GM12878 (cell line): ENCODE measurements at regions not wholly inside any gene's neighbourhood (a gene's known extent, or its start where the extent isn't known, plus 50 kb on each side); places are given as distances from the start of the nearest gene placed in this dataset.

ENCODE experiments used
- ATAC-seq: fragments of 200-7000 bp; cut with Tn5 transposase; 3 replicates; pipeline ENCODE4 v1.9.1; 2020; ENCODE audit warnings: mild to moderate bottlenecking, moderate library complexity
- BruUV-seq: library from RNA; stranded (reverse); fragments of 400-500 nt; replicated peaks from 2 replicates; lab custom pipeline; 2021; lab: Mats Ljungman, UMichigan
- CTCF ChIA-PET: fragments of 300-600 bp; sonication (Branson Sonifier 250); formaldehyde crosslinking; extraction: SDS; loops from one replicate; lab custom pipeline; 2021; ENCODE audit warnings: inconsistent platforms; lab: Yijun Ruan, JAX
- POLR2A ChIA-PET: fragments of 350-600 bp; formaldehyde crosslinking; extraction: SDS; loops from one replicate; lab custom pipeline; 2021; ENCODE audit warnings: inconsistent platforms; lab: Charles Lee
- RAD21 ChIA-PET: fragments of 300-600 bp; sonication (Branson Sonifier 250); formaldehyde crosslinking; loops from one replicate; lab custom pipeline; 2023; ENCODE audit warnings: antibody characterized with exemption; ENCODE audit not compliant: unreplicated experiment; lab: Charles Lee
- SMC1A ChIA-PET: fragments of 300-600 bp; sonication (Branson Sonifier 250); formaldehyde crosslinking; loops from one replicate; lab custom pipeline; 2023; ENCODE audit not compliant: unreplicated experiment, uncharacterized antibody; lab: Charles Lee
- DNase-seq: peaks from one replicate; pipeline ENCODE4 v3.0.0-alpha.2; 2011; ENCODE audit warnings: low read depth, low spot score
- FAIRE-seq: peaks from 3 replicates; lab custom pipeline; 2011; peaks lifted over from hg19 to GRCh38; lab: Jason Lieb, UNC
- H2AFZ ChIP-seq: 2 replicates; pipeline ENCODE4 v1.6.0; 2011; ENCODE audit warnings: low read depth, low read length, control low read depth; ENCODE audit not compliant: control insufficient read depth
- H3K27ac ChIP-seq: 2 replicates; pipeline ENCODE4 v1.5.1; 2011; ENCODE audit warnings: control low read depth; ENCODE audit not compliant: control insufficient read depth, insufficient read depth
- H3K27me3 ChIP-seq, 2 experiments: replicated peaks in 1 of 2; 2 replicates each; pipeline versions ENCODE4 v1.6.0 to v1.6.1; 2011; ENCODE audit warnings: low read length in 1 of 2; ENCODE audit not compliant: control insufficient read depth in 2 of 2, insufficient read depth in 2 of 2
- H3K36me3 ChIP-seq, 2 experiments: 2 replicates each; pipeline ENCODE4 v1.5.1; 2011; ENCODE audit warnings: low read length in 1 of 2; ENCODE audit not compliant: control insufficient read depth in 2 of 2, insufficient read depth in 2 of 2
- H3K4me1 ChIP-seq: 2 replicates; pipeline ENCODE4 v1.6.1; 2011; ENCODE audit warnings: mild to moderate bottlenecking, low read length, moderate library complexity, mixed read lengths; ENCODE audit not compliant: control insufficient read depth, insufficient read depth
- H3K4me2 ChIP-seq: 2 replicates; pipeline ENCODE4 v1.6.0; 2011; ENCODE audit warnings: control low read depth; ENCODE audit not compliant: control insufficient read depth, insufficient read depth
- H3K4me3 ChIP-seq: fragments of 200-600 bp; sonication (generic); 2 replicates; pipeline ENCODE4 v1.5.1; 2016
- H3K79me2 ChIP-seq: 2 replicates; pipeline ENCODE4 v1.6.0; 2011; ENCODE audit warnings: low read length; ENCODE audit not compliant: control insufficient read depth, insufficient read depth
- H3K9ac ChIP-seq: 2 replicates; pipeline ENCODE4 v1.8.0; 2011; ENCODE audit warnings: low read length, control low read depth, mixed read lengths; ENCODE audit not compliant: control insufficient read depth, insufficient read depth
- H3K9me3 ChIP-seq: replicated peaks from 3 replicates; pipeline ENCODE4 v1.5.1; 2011; ENCODE audit warnings: mild to moderate bottlenecking, low read length; ENCODE audit not compliant: control insufficient read depth, insufficient read depth
- H4K20me1 ChIP-seq: 2 replicates; pipeline ENCODE4 v1.6.0; 2011; ENCODE audit not compliant: control insufficient read depth, insufficient read depth
- HDAC6 ChIP-seq: fragments of 200-600 bp; sonication (generic); IDR thresholded peaks from one replicate; pipeline ENCODE4 v1.8.0; 2017; ENCODE audit warnings: antibody characterized with exemption; ENCODE audit not compliant: unreplicated experiment
- IKZF1 ChIP-seq: fragments of 450-650 bp; conservative IDR thresholded peaks from 2 replicates; pipeline ENCODE4 v1.6.1; 2017; ENCODE audit warnings: antibody characterized with exemption, mild to moderate bottlenecking
- IKZF2 ChIP-seq, 2 experiments: fragments of 450-650 bp; IDR thresholded peaks; 2 replicates each; pipeline ENCODE4 v1.6.1; 2017; ENCODE audit warnings: mild to moderate bottlenecking in 2 of 2, moderate library complexity in 2 of 2
- MEF2B ChIP-seq: fragments of 450-650 bp; IDR thresholded peaks from 2 replicates; pipeline ENCODE4 v1.6.1; 2018; ENCODE audit warnings: mild to moderate bottlenecking, moderate library complexity; ENCODE audit not compliant: partially characterized antibody, poor library complexity, severe bottlenecking
- MTA2 ChIP-seq: fragments of 450-650 bp; IDR thresholded peaks from 2 replicates; pipeline ENCODE4 v1.6.1; 2016; ENCODE audit warnings: low read depth, mild to moderate bottlenecking, moderate library complexity
- NFIC ChIP-seq: IDR thresholded peaks from 2 replicates; pipeline ENCODE4 v1.6.1; 2012; ENCODE audit warnings: low read depth, mild to moderate bottlenecking, inconsistent platforms, low read length, moderate library complexity
- NR2F1 ChIP-seq: fragments of 450-650 bp; conservative IDR thresholded peaks from 2 replicates; pipeline ENCODE4 v1.6.1; 2017; ENCODE audit warnings: mild to moderate bottlenecking
- NRF1 ChIP-seq: conservative IDR thresholded peaks from 2 replicates; pipeline ENCODE4 v1.6.1; 2011; ENCODE audit warnings: mild to moderate bottlenecking, low read depth, low read length, improper control_type of control experiment
- RUNX3 ChIP-seq: IDR thresholded peaks from 2 replicates; pipeline ENCODE4 v1.6.1; 2012; ENCODE audit warnings: low read length, inconsistent platforms
- SIX5 ChIP-seq: IDR thresholded peaks from 2 replicates; pipeline ENCODE4 v1.6.1; 2011; ENCODE audit warnings: mild to moderate bottlenecking, low read depth, low read length, moderate library complexity; ENCODE audit not compliant: severe bottlenecking
- ZNF384 ChIP-seq: IDR thresholded peaks from 2 replicates; pipeline ENCODE4 v1.6.1; 2012; ENCODE audit warnings: low read depth, mild to moderate bottlenecking, low read length, improper control_type of control experiment, borderline replicate concordance
- WGBS: methylation state at CpG from one replicate; pipeline ENCODE4 v1.1.6; 2016; ENCODE audit warnings: low lambda C conversion rate; ENCODE audit not compliant: insufficient replicate concordance, insufficient coverage; ENCODE audit errors: missing lambda C conversion rate; 5-methylcytosine and 5-hydroxymethylcytosine counted together
- in situ Hi-C: fragments of 300-500 bp; cut with MboI; formaldehyde crosslinking; loops from 9 replicates; pipeline ENCODE4 v1.14.3; 2018; ENCODE audit warnings: mixed read lengths
- intact Hi-C: fragments of 100-400 bp; cut with micrococcal nuclease; formaldehyde crosslinking; loops from one replicate; pipeline ENCODE4 v1.14.2; 2022; ENCODE audit not compliant: unreplicated experiment
- TF ChIP-seq, protein P1 (sequence below): fragments of 450-650 bp; conservative IDR thresholded peaks from 2 replicates; pipeline ENCODE4 v1.6.1; 2017; ENCODE audit warnings: mild to moderate bottlenecking, moderate library complexity
- TF ChIP-seq, protein P2 (sequence below): IDR thresholded peaks from 2 replicates; pipeline ENCODE4 v1.6.1; 2011; ENCODE audit warnings: borderline replicate concordance, low read depth, mild to moderate bottlenecking, moderate library complexity, low read length; ENCODE audit not compliant: insufficient read depth, poor library complexity, severe bottlenecking

DNA sequence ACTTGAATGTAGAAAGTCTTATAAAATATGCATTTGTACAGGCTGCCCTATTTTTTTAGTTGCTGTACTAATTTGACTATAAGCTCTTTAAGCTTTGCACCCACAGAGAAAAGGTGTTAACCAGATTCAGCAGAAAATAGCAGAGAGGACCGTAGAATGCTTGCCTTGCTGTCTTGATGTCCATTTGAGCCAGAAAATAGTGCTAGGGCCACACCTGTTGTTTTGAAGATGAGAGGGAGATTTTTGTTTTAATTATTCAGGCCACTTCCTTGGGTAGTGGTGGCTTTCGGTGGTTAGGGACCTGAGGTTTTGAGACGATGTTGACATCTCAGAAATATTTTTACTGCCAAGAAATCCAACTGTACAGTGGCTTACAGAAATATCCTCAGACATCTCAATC is 196.0 kb downstream of the SPATA31D1 start:
- Histone ChIP-seq H3K79me2 (no peaks in the 10 kb centered on the region), H4K20me1 (no peaks in the 10 kb centered on the region), H3K4me3 (no peak overlapping the region), H3K27me3 (no peaks in the 10 kb centered on the region), H3K4me1 (no peaks in the 10 kb centered on the region), H3K9me3 (no peaks in the 10 kb centered on the region), H2AFZ (no peak overlapping the region), H3K36me3 (no peaks in the 10 kb centered on the region), H3K4me2 (no peak overlapping the region), H3K27ac (no peak overlapping the region), H3K9ac (no peak overlapping the region)
- no peak for FAIRE-seq
- 2% methylated on average over 3 of the region's 3 CpGs for WGBS
- ChIA-PET SMC1A (interaction anchor here (0.8 to 1.1 kb wide), 2 partner anchors 71 to 205 kb away, joined by 3 read pairs; no protein-coding TSS in a partner anchor), POLR2A (no interaction called here), CTCF (interaction anchor here (0.7 kb wide), 1 partner anchor 42 kb away, joined by 3 read pairs; no protein-coding TSS in a partner anchor), RAD21 (no interaction called here)
- TF ChIP-seq HDAC6 (no peak), MTA2 (peak; percentile 63), MEF2B (peak; percentile 62), NR2F1 (peak; percentile 47; the same call in 1 of the 2 replicates), ZNF384 (peak; percentile 18; the same call in 1 of the 2 replicates), IKZF1 (peak; percentile 21; the same call in 1 of the 2 replicates), NFIC (no peak), NRF1 (no peak), RUNX3 (peak; percentile 31; the same call in 1 of the 2 replicates), SIX5 (no peak), IKZF2 (IDR thresholded peaks at IDR 0.05) (peak in 1 of 2 experiments; percentile 13; a peak in 1 of 4 replicates)
- TF ChIP-seq, protein P1, sequence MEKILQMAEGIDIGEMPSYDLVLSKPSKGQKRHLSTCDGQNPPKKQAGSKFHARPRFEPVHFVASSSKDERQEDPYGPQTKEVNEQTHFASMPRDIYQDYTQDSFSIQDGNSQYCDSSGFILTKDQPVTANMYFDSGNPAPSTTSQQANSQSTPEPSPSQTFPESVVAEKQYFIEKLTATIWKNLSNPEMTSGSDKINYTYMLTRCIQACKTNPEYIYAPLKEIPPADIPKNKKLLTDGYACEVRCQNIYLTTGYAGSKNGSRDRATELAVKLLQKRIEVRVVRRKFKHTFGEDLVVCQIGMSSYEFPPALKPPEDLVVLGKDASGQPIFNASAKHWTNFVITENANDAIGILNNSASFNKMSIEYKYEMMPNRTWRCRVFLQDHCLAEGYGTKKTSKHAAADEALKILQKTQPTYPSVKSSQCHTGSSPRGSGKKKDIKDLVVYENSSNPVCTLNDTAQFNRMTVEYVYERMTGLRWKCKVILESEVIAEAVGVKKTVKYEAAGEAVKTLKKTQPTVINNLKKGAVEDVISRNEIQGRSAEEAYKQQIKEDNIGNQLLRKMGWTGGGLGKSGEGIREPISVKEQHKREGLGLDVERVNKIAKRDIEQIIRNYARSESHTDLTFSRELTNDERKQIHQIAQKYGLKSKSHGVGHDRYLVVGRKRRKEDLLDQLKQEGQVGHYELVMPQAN = no peak
- TF ChIP-seq, protein P2, sequence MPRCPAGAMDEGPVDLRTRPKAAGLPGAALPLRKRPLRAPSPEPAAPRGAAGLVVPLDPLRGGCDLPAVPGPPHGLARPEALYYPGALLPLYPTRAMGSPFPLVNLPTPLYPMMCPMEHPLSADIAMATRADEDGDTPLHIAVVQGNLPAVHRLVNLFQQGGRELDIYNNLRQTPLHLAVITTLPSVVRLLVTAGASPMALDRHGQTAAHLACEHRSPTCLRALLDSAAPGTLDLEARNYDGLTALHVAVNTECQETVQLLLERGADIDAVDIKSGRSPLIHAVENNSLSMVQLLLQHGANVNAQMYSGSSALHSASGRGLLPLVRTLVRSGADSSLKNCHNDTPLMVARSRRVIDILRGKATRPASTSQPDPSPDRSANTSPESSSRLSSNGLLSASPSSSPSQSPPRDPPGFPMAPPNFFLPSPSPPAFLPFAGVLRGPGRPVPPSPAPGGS = no peak
- peak; percentile 28; the same call in 1 of the 3 replicates for ATAC-seq
- intact Hi-C loops (no loop called here), in situ Hi-C loops (no loop called here)
- no TSS peak for BruUV-seq
- DNase-seq = no peak
